GM10266 (cell line): ENCODE measurements at regions not wholly inside any gene's neighbourhood (a gene's known extent, or its start where the extent isn't known, plus 50 kb on each side); places are given as distances from the start of the nearest gene placed in this dataset.

ENCODE experiments used
- DNase-seq: peaks from one replicate; pipeline ENCODE4 v3.0.0; 2012; ENCODE audit errors: extremely low spot score
- CTCF ChIP-seq: IDR thresholded peaks from 2 replicates; pipeline ENCODE4 v1.5.1; 2012; ENCODE audit warnings: mild to moderate bottlenecking, low read depth; ENCODE audit not compliant: control insufficient read depth, insufficient read depth; ENCODE audit errors: missing control alignments

DNA sequence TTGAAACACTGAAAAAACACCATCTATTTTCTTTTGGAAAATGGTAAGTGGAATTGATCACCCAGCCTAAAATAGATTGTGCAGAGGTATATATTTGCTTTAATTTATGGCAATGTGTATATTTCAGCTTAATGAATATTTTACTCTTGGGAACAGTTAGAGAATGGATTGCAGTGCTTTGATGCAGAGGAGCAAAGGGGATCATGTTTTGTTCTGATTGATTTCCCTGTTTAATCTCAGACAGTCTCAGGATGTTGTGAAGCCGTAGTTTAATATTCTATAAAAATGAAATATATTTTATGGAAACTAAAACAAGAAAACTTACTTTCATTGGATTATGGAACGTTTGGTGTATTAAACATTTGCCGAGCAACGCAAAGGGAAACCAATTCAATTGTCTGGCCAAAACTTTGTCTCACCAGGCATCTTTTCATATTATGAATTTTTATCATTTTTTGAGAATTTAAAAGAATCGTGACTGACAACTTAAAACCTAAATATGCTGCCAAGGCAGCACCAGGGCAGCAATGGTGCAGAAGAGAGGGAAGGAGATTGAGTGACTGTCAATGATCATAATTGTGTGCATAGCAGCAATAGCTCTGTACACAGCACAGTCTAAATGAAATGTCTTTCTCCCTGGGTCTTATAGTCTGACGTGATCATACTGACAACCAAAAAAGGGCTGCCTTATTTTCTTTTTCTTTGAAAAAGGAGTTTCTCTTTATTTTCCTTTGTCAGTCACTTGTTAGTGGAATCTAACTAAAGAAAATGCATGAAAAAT, 105.5 kb upstream of the EPHA7 start:
- DNase-seq, result no peak
- TF ChIP-seq CTCF, result no peak

DNA sequence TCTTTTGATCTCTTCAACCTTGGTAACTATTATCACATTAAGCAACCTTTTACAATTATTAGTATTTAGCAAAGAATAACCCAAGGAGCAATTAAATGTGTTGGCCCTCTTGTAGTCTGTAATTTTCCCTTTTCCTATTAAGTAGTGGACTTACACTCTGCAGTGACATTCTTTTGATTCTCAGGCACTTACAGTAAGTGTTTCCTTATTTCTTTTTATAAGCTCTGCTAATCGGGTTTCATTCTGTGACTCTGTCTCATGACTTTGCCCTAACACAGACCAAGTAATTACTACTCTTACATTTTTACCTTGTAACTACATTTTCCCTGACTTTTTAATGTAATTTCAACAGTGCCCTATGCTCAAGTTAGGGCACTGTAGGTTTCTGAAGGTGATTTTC, 104.0 kb upstream of the EPHA7 start:
- DNase-seq, result no peak

DNA sequence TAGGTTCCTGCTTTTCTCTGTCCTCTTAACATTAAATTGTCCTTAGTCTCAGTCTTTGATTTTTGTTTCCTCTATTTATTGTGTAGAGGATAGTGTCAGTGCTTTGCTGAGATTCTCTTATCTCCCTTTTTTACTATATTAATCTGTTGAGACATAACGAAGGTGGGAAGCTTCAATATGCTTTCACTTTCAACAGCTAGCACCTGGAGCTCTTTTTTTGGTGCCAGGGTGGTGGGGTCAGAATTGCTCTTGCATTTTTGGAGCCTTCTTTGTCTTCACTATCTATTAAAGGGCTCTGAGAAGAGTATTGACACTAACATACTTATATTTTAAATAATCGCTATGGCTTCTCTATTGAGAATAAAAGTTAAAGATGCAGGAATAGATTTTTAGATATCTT, 97.1 kb upstream of the EPHA7 start:
- TF ChIP-seq CTCF, result no peak
- no peak for DNase-seq

More for the DNA sequence above, 104.0 kb upstream of the EPHA7 start:
- TF ChIP-seq CTCF, result no peak

DNA sequence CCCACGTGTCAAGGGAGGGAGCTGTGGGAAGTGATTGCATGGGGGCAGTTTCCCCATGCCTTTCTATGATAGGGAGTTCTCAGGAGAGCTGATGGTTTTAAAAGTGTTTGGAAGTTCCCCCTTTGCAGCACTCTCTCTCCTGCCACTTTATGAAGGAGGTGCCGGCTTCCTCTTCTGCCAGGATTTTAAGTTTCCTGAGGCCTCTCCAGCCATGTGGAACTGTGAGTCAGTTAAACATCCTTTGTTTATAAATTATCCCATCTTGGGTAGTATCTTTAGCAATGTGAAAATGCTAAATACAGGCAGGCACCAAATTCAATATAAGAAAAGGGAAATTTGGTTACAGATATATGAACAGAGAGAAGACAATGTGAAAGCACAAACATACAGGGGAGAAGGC, 96.4 kb upstream of the EPHA7 start:
- no peak for TF ChIP-seq CTCF
- no peak for DNase-seq

- no peak for TF ChIP-seq CTCF
Measured at GRCh38 chr6:93498713-93499112, 79.4 kb upstream of the EPHA7 start.

GRCh38 chr6:93496548-93496947, 77.2 kb upstream of the EPHA7 start:
- no peak for TF ChIP-seq CTCF
- DNase-seq, result no peak

More at GRCh38 chr6:93498713-93499112, 79.4 kb upstream of the EPHA7 start:
- no peak for DNase-seq

GRCh38 chr6:93494057-93494456, 74.7 kb upstream of the EPHA7 start:
- DNase-seq, result no peak
- no peak for TF ChIP-seq CTCF
